Neural crest cell (in vitro differentiated cells): ENCODE measurements at regions not wholly inside any gene's neighbourhood (a gene's known extent, or its start where the extent isn't known, plus 50 kb on each side); places are given as distances from the start of the nearest gene placed in this dataset.

Experiments
- DNase-seq: peaks from one replicate; pipeline ENCODE4 v3.0.0; 2021; ENCODE audit warnings: low read depth, mixed read lengths, low spot score
- H3K27ac Mint-ChIP-seq: one replicate; pipeline ENCODE4 v1.8.0; 2021; ENCODE audit warnings: mild to moderate bottlenecking, mixed read lengths; ENCODE audit not compliant: unreplicated experiment
- H3K27me3 Mint-ChIP-seq: 2 replicates; pipeline ENCODE4 v1.8.0; 2021; ENCODE audit warnings: low read depth, mild to moderate bottlenecking, mixed read lengths
- H3K36me3 Mint-ChIP-seq: 2 replicates; pipeline ENCODE4 v1.8.0; 2021; ENCODE audit warnings: low read depth, mild to moderate bottlenecking, mixed read lengths
- H3K4me1 Mint-ChIP-seq: 2 replicates; pipeline ENCODE4 v1.8.0; 2021; ENCODE audit warnings: mixed read lengths
- H3K4me3 Mint-ChIP-seq: one replicate; pipeline ENCODE4 v1.8.0; 2021; ENCODE audit warnings: mild to moderate bottlenecking, mixed read lengths
- H3K9me3 Mint-ChIP-seq: 2 replicates; pipeline ENCODE4 v1.8.0; 2021; ENCODE audit warnings: mixed read lengths
- CTCF ChIP-seq: fragments of 200-600 bp; sonication (generic); conservative IDR thresholded peaks from 2 replicates; pipeline ENCODE4 v1.5.0; 2021; ENCODE audit warnings: antibody characterized with exemption, mild to moderate bottlenecking

GRCh38 chr5:100479079-100479688 lies 56.0 kb upstream of the FAM174A start:
- no peaks in the 10 kb centered on the region for H3K36me3 Mint-ChIP-seq
- peak; percentile 65 for TF ChIP-seq CTCF
- H3K9me3 Mint-ChIP-seq = no peaks in the 10 kb centered on the region
- DNase-seq = no peak
- H3K4me3 Mint-ChIP-seq = no peak overlapping the region
- no peak overlapping the region for H3K27ac Mint-ChIP-seq
- H3K27me3 Mint-ChIP-seq = no peaks in the 10 kb centered on the region
- H3K4me1 Mint-ChIP-seq = no peaks in the 10 kb centered on the region

DNA sequence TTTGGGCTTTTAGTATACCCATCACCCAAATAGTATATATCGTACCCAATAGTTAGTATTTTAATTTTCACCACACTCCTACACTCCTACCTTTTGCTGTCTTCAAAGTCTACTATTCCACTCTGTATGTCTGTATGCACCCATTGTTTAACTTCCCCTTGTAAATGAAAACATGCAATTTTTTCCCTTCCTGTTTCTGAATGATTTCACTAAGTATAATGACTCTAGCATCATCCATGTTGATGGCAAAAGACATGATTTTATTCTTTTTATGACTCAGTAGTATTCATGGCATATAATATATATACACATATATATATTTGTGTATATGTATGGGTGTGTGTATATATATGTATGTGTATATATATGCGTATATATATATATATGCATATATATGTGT lies 63.1 kb upstream of the FAM174A start:
- no peaks in the 10 kb centered on the region for H3K27me3 Mint-ChIP-seq
- no peaks in the 10 kb centered on the region for H3K4me1 Mint-ChIP-seq
- no peak overlapping the region for H3K27ac Mint-ChIP-seq
- H3K4me3 Mint-ChIP-seq = no peak overlapping the region
- no peaks in the 10 kb centered on the region for H3K36me3 Mint-ChIP-seq
- no peak for TF ChIP-seq CTCF
- H3K9me3 Mint-ChIP-seq = no peaks in the 10 kb centered on the region
- no peak for DNase-seq

DNA sequence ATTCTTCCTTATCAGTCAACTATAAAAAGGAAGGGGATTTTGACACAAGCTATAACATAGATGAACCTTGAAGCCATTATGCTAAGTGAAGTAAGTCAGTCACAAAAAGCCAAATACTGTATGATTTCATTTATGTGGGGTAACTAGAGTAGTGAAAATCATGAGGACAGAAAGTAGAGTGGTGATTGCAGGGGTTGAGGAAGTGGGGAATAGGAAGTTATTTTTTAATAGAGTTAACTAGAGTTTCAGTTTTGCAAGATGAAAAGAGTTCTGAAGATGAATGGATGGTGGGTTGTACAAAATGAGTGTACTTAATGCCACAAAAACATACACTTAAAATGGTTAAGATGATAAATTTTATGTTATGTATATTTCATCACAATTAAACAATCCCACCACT lies 65.4 kb upstream of the FAM174A start:
- Mint-ChIP-seq H3K4me1 (no peaks in the 10 kb centered on the region), H3K9me3 (no peaks in the 10 kb centered on the region), H3K4me3 (no peak overlapping the region), H3K27me3 (no peaks in the 10 kb centered on the region), H3K36me3 (no peaks in the 10 kb centered on the region), H3K27ac (no peak overlapping the region)
- TF ChIP-seq CTCF = no peak
- DNase-seq = no peak

DNA sequence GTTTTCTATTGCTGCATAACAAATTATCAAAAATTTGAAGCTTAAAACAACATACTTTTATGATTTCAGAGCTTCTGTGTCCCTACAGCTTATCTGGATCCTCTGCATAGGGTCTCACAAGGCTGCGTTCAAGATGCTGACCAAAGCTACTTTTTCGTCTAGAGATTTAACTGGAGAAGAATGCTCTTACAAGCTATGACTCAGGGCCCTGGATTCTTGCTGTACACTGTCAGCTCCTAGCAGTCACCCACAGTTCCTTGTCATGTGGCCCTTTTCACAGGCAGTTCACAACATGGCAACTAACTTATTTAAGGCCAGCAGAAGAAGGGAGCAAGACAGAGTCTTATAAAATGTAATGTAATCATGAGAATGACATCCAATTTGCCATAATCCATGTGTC lies 70.8 kb upstream of the FAM174A start:
- Mint-ChIP-seq H3K4me3 (no peak overlapping the region), H3K27ac (no peak overlapping the region), H3K36me3 (peaks cover 3% of the 10 kb centered on the region), H3K9me3 (peaks cover 5% of the 10 kb centered on the region), H3K27me3 (no peaks in the 10 kb centered on the region), H3K4me1 (no peaks in the 10 kb centered on the region)
- DNase-seq = no peak
- TF ChIP-seq CTCF = no peak

GRCh38 chr5:100456615-100457014 lies 78.6 kb upstream of the FAM174A start:
- DNase-seq = no peak
- H3K27me3 Mint-ChIP-seq = no peaks in the 10 kb centered on the region
- H3K9me3 Mint-ChIP-seq = peaks cover 5% of the 10 kb centered on the region
- H3K36me3 Mint-ChIP-seq = no peaks in the 10 kb centered on the region
- no peak overlapping the region for H3K27ac Mint-ChIP-seq
- H3K4me3 Mint-ChIP-seq = no peak overlapping the region
- TF ChIP-seq CTCF = no peak
- H3K4me1 Mint-ChIP-seq = no peaks in the 10 kb centered on the region
